GM23338 (cell line): ENCODE measurements at regions not wholly inside any gene's neighbourhood (a gene's known extent, or its start where the extent isn't known, plus 50 kb on each side); places are given as distances from the start of the nearest gene placed in this dataset.

Source experiments
- CREB1 ChIP-seq: fragments of 250-450 bp; sonication (Bioruptor Pico); IDR thresholded peaks from 2 replicates; pipeline ENCODE4 v1.5.0; 2020; ENCODE audit warnings: low read depth, mild to moderate bottlenecking, moderate library complexity
- POLR2AphosphoS5 ChIP-seq: IDR thresholded peaks from 2 replicates; pipeline ENCODE4 v1.6.1; 2016; ENCODE audit warnings: antibody characterized with exemption, low read depth

DNA sequence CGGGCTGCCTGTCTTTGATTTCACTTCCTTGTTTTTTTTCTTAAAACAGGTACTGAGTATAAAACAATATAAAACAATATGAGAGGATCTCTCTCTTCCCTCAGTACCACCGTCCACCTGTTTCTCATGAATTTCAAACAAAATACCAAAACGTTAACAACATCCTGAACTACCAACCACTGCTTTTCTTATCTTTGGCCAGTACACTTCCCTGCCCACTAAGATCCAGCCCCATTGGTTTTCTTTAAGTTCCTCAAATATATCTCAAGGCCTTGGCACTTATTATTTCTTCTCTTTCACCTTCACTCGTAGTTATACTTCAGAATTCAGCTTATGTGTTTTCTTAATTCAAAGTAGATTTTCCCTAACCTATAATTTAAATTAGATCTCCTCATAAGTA is 370.2 kb upstream of the GRIA3 start:
- no peak for TF ChIP-seq POLR2AphosphoS5
- TF ChIP-seq CREB1 (CRISPR knock-in tag), result no peak
